Stimulated activated CD4-positive, alpha-beta T cell treated with anti-CD3 and anti-CD28 coated beads, Interleukin-12 subunit alpha, Interleukin-12 subunit beta, amount 100 ng/mL, for 4 hours (primary cell): ENCODE measurements at regions not wholly inside any gene's neighbourhood (a gene's known extent, or its start where the extent isn't known, plus 50 kb on each side); places are given as distances from the start of the nearest gene placed in this dataset.
"Not testable (repeated sequence)": the region's sequence is repeated elsewhere in the genome, so short reads cannot be mapped to it uniquely, and the experiment has no call there.

Source experiments
- DNase-seq: peaks from one replicate; pipeline ENCODE4 v3.0.0-alpha.2; 2020

- no peak for DNase-seq
Observed at GRCh38 chr12:94856324-94856723, 147.2 kb downstream of the NDUFA12 start.

- DNase-seq, result no peak
Observed at GRCh38 chr12:94855853-94856252, 147.6 kb downstream of the NDUFA12 start.

GRCh38 chr12:94851396-94852028 is 152.0 kb downstream of the NDUFA12 start:
- DNase-seq, result no peak

- no peak for DNase-seq
Observed at GRCh38 chr12:94849411-94849976, 154.0 kb downstream of the NDUFA12 start.

- DNase-seq, result no peak
Observed at GRCh38 chr12:94848966-94849365, 154.5 kb downstream of the NDUFA12 start.

- DNase-seq, result no peak
Observed at GRCh38 chr12:94845110-94845509, 158.4 kb downstream of the NDUFA12 start.

GRCh38 chr12:94844452-94844851 is 159.0 kb downstream of the NDUFA12 start:
- DNase-seq, result no peak

- no peak for DNase-seq
Observed at GRCh38 chr12:94841904-94842610, 161.4 kb downstream of the NDUFA12 start.

GRCh38 chr12:94841177-94841576 is 162.3 kb downstream of the NDUFA12 start:
- DNase-seq, result no peak

GRCh38 chr12:94839347-94839746 is 164.2 kb downstream of the NDUFA12 start:
- DNase-seq, result no peak

- DNase-seq, result not testable (repeated sequence)
Observed at GRCh38 chr12:94836952-94837670, 166.4 kb downstream of the NDUFA12 start.

GRCh38 chr12:94834036-94834625 is 169.4 kb downstream of the NDUFA12 start:
- no peak for DNase-seq

- DNase-seq, result no peak
Observed at GRCh38 chr12:94832780-94833681, 170.5 kb downstream of the NDUFA12 start.

GRCh38 chr12:94832105-94832504 is 171.4 kb downstream of the NDUFA12 start:
- no peak for DNase-seq

GRCh38 chr12:94831081-94831751 is 172.3 kb downstream of the NDUFA12 start:
- DNase-seq, result peak; percentile 5

GRCh38 chr12:94829552-94829951 is 173.9 kb downstream of the NDUFA12 start:
- no peak for DNase-seq

- DNase-seq, result no peak
Observed at GRCh38 chr12:94819011-94819410, 168.7 kb upstream of the TMCC3 start.

GRCh38 chr12:94817695-94818075 is 167.3 kb upstream of the TMCC3 start:
- no peak for DNase-seq

GRCh38 chr12:94817201-94817600 is 166.8 kb upstream of the TMCC3 start:
- not testable (repeated sequence) for DNase-seq

- not testable (repeated sequence) for DNase-seq
Observed at GRCh38 chr12:94816746-94817145, 166.4 kb upstream of the TMCC3 start.

GRCh38 chr12:94815958-94816357 is 165.6 kb upstream of the TMCC3 start:
- no peak for DNase-seq

- no peak for DNase-seq
Observed at GRCh38 chr12:94815450-94815849, 165.1 kb upstream of the TMCC3 start.
